Heart left ventricle (tissue), 13 donors: ENCODE measurements at regions not wholly inside any gene's neighbourhood (a gene's known extent, or its start where the extent isn't known, plus 50 kb on each side); places are given as distances from the start of the nearest gene placed in this dataset.

Experiments used
- CTCF ChIP-seq, 12 donors: fragments of 200-600 bp; sonication (generic) in 4 of 12; IDR thresholded peaks; one replicate each; pipeline versions ENCODE4 v1.5.0 to v1.8.0; 2018 to 2022; ENCODE audit warnings: antibody characterized with exemption in 12 of 12, mild to moderate bottlenecking in 5 of 12
- POLR2A ChIP-seq, 2 donors: fragments of 450-650 bp; IDR thresholded peaks; one replicate each; pipeline ENCODE4 v1.6.1; 2017; ENCODE audit warnings: antibody characterized with exemption in 2 of 2, mild to moderate bottlenecking in 2 of 2, moderate library complexity in 2 of 2
- donor health status: ischemic (EF 13 %, LVEDD 7.1; RV severe dilation, severe dysfunction).
- donor health status: DM: no; HTN: yes; CAD: no.
- donor health status: DM: no; HTN: no; CAD: no.
- donor health status: ischemic (EF 25% LVEDD 6.9; RV normal size, moderate dysfunction).
- donor health status: ischemic (EF 25% LVEDD 5.7; RV mildly dilated, moderate dysfunction).
- donor health status: ischemic (EF 35%, LVEDD 5.7; RV mildly dilated, moderate dysfunction).
- donor health status: nonischemic (EF 11% LVEDD 7.7; RV severe dilation, severe dysfunction).
- donor health status: DM: yes; HTN: yes; CAD: no.
- donor health status: PGD.
- donor health status: ischemic (EF 29% LVEDD 5.4; RV normal size, mild dysfunction).
- donor health status: nonischemic (EF 23%, LVEDD 6.1; RV moderate dilation, normal function).

GRCh38 chr5:110115503-110115902, 425.8 kb downstream of the MAN2A1 start:
- no peak for TF ChIP-seq CTCF (IDR thresholded peaks at IDR 0.05)
- TF ChIP-seq POLR2A (IDR thresholded peaks at IDR 0.05): no peak
